ENCODE measurements at regions not wholly inside any gene's neighbourhood (a gene's known extent, or its start where the extent isn't known, plus 50 kb on each side); places are given as distances from the start of the nearest gene placed in this dataset.

- Histone ChIP-seq H3K4me1 (no peaks in the 10 kb centered on the region), H3K4me2 (no peak overlapping the region), H3K27ac (no peak overlapping the region), H3K9me3 (no peaks in the 10 kb centered on the region), H3K4me3 (no peak overlapping the region)
- CTCF ChIA-PET, result interaction anchor here (0.6 to 2.3 kb wide), 9 partner anchors 13 to 1354 kb away, joined by 3 to 8 read pairs (median 4); no protein-coding TSS in a partner anchor
- FAIRE-seq, result no peak
- no peak for DNase-seq (ENCODE audit: low read depth in 1 of 2, low spot score in 1 of 2)
- ATAC-seq, result 0 out of 6 replicates have a peak, but pooled peaks of 1 of the 2 experiments have one; percentile 43
- POLR2A ChIA-PET, result no interaction called here
- TF ChIP-seq JUNB (IDR thresholded peaks at IDR 0.05) (no peak), ZNF302 (CRISPR knock-in tag; IDR thresholded peaks at IDR 0.05) (no peak), RFX5 (IDR thresholded peaks at IDR 0.05) (no peak), POLR2A (IDR thresholded peaks at IDR 0.05; ENCODE audit: low read length) (no peak), ZC3H11A (IDR thresholded peaks at IDR 0.05) (no peak), JUN (IDR thresholded peaks at IDR 0.05) (no peak), EHMT2 (IDR thresholded peaks at IDR 0.05; ENCODE audit: low read depth) (no peak), HOXB5 (CRISPR knock-in tag; IDR thresholded peaks at IDR 0.05) (no peak), EHF (CRISPR knock-in tag; IDR thresholded peaks at IDR 0.05) (no peak), PHF8 (IDR thresholded peaks at IDR 0.05; ENCODE audit: borderline replicate concordance, low read depth) (no peak), CEBPB (IDR thresholded peaks at IDR 0.05) (no peak), SREBF2 (IDR thresholded peaks at IDR 0.05) (no peak), NFE2L2 (conservative IDR thresholded peaks at IDR 0.05; ENCODE audit: low read length) (no peak), RNF2 (IDR thresholded peaks at IDR 0.05; ENCODE audit: borderline replicate concordance, low read depth) (no peak), NR3C1 (IDR thresholded peaks at IDR 0.05) (no peak), TP53 (CRISPR knock-in tag; IDR thresholded peaks at IDR 0.05) (no peak)
- TF ChIP-seq, protein P1, sequence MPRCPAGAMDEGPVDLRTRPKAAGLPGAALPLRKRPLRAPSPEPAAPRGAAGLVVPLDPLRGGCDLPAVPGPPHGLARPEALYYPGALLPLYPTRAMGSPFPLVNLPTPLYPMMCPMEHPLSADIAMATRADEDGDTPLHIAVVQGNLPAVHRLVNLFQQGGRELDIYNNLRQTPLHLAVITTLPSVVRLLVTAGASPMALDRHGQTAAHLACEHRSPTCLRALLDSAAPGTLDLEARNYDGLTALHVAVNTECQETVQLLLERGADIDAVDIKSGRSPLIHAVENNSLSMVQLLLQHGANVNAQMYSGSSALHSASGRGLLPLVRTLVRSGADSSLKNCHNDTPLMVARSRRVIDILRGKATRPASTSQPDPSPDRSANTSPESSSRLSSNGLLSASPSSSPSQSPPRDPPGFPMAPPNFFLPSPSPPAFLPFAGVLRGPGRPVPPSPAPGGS (IDR thresholded peaks at IDR 0.05), result no peak
- TF ChIP-seq, protein P2, sequence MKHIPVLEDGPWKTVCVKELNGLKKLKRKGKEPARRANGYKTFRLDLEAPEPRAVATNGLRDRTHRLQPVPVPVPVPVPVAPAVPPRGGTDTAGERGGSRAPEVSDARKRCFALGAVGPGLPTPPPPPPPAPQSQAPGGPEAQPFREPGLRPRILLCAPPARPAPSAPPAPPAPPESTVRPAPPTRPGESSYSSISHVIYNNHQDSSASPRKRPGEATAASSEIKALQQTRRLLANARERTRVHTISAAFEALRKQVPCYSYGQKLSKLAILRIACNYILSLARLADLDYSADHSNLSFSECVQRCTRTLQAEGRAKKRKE (CRISPR knock-in tag; IDR thresholded peaks at IDR 0.05; ENCODE audit: low read depth), result no peak
- WGBS (ENCODE audit: missing lambda C conversion rate), result 17% methylated on average over 1 of the region's 1 CpG
Observed at GRCh38 chr7:131921016-131921415, 364.6 kb upstream of the PODXL start.

- no peak for ATAC-seq
- no peaks in the 10 kb centered on the region for H3K9me3 ChIP-seq
- ChIA-PET CTCF (interaction anchor here (0.6 to 3.2 kb wide), 10 partner anchors 14 to 1354 kb away, joined by 3 to 10 read pairs (median 4); no protein-coding TSS in a partner anchor), POLR2A (no interaction called here)
- H3K4me2 ChIP-seq, result no peak overlapping the region
- DNase-seq (ENCODE audit: low read depth in 1 of 2, low spot score in 1 of 2), result no peak
- H3K4me3 ChIP-seq, result no peak overlapping the region
- no peak overlapping the region for H3K27ac ChIP-seq
- FAIRE-seq, result no peak
- H3K4me1 ChIP-seq, result no peaks in the 10 kb centered on the region
- 59% methylated on average over 7 of the region's 7 CpGs for WGBS (ENCODE audit: missing lambda C conversion rate)
- TF ChIP-seq POLR2AphosphoS2 (conservative IDR thresholded peaks at IDR 0.05; ENCODE audit: low read length) (no peak), EP300 (IDR thresholded peaks at IDR 0.05) (no peak), BHLHE40 (IDR thresholded peaks at IDR 0.05; ENCODE audit: low read depth, low read length) (no peak), NPAS2 (CRISPR knock-in tag; IDR thresholded peaks at IDR 0.05; ENCODE audit: borderline replicate concordance) (no peak), HOXB5 (CRISPR knock-in tag; IDR thresholded peaks at IDR 0.05) (no peak), ZFP36 (IDR thresholded peaks at IDR 0.05; ENCODE audit: borderline replicate concordance, partially characterized antibody) (no peak), SREBF2 (IDR thresholded peaks at IDR 0.05) (no peak), CHD4 (IDR thresholded peaks at IDR 0.05; ENCODE audit: borderline replicate concordance) (no peak), FOSL2 (IDR thresholded peaks at IDR 0.05) (no peak), FOSL2 (CRISPR knock-in tag; IDR thresholded peaks at IDR 0.05) (no peak), CHD2 (IDR thresholded peaks at IDR 0.05; ENCODE audit: low read length, partially characterized antibody) (no peak), NR3C1 (IDR thresholded peaks at IDR 0.05) (no peak), KDM5A (IDR thresholded peaks at IDR 0.05) (no peak), RNF2 (IDR thresholded peaks at IDR 0.05; ENCODE audit: borderline replicate concordance, low read depth) (no peak), ELK1 (IDR thresholded peaks at IDR 0.05; ENCODE audit: low read depth, low read length) (no peak), ESRRA (IDR thresholded peaks at IDR 0.05; ENCODE audit: borderline replicate concordance, low read length) (no peak), PBX3 (IDR thresholded peaks at IDR 0.05) (no peak)
- TF ChIP-seq, protein P2 (CRISPR knock-in tag; IDR thresholded peaks at IDR 0.05; ENCODE audit: low read depth), result no peak
- TF ChIP-seq, protein P3, sequence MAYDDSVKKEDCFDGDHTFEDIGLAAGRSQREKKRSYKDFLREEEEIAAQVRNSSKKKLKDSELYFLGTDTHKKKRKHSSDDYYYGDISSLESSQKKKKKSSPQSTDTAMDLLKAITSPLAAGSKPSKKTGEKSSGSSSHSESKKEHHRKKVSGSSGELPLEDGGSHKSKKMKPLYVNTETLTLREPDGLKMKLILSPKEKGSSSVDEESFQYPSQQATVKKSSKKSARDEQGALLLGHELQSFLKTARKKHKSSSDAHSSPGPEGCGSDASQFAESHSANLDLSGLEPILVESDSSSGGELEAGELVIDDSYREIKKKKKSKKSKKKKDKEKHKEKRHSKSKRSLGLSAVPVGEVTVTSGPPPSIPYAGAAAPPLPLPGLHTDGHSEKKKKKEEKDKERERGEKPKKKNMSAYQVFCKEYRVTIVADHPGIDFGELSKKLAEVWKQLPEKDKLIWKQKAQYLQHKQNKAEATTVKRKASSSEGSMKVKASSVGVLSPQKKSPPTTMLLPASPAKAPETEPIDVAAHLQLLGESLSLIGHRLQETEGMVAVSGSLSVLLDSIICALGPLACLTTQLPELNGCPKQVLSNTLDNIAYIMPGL (CRISPR knock-in tag; IDR thresholded peaks at IDR 0.05; ENCODE audit: borderline replicate concordance), result no peak
Observed at GRCh38 chr7:131919920-131920709, 363.7 kb upstream of the PODXL start.

Measured in A549 (cell line).